Hematopoietic multipotent progenitor cell treated with erythropoietin and hydrocortisone succinate and interleukin-3 and kit ligand, for 15 days (in vitro differentiated cells): ENCODE measurements at regions not wholly inside any gene's neighbourhood (a gene's known extent, or its start where the extent isn't known, plus 50 kb on each side); places are given as distances from the start of the nearest gene placed in this dataset.

Experiments
- DNase-seq: peaks from one replicate; pipeline ENCODE4 v3.0.0-alpha.2; 2015; ENCODE audit warnings: low spot score

- DNase-seq: no peak
Measured at GRCh38 chr9:21670374-21670773, 132.1 kb upstream of the MTAP start.

- no peak for DNase-seq
Measured at GRCh38 chr9:21672140-21672539, 130.3 kb upstream of the MTAP start.

- no peak for DNase-seq
Measured at GRCh38 chr9:21672761-21673160, 129.7 kb upstream of the MTAP start.

- no peak for DNase-seq
Measured at GRCh38 chr9:21674894-21675293, 127.5 kb upstream of the MTAP start.

GRCh38 chr9:21677387-21677786 is 125.0 kb upstream of the MTAP start:
- no peak for DNase-seq

- DNase-seq: no peak
Measured at GRCh38 chr9:21677834-21678233, 124.6 kb upstream of the MTAP start.

GRCh38 chr9:21679432-21679831 is 123.0 kb upstream of the MTAP start:
- DNase-seq: no peak

GRCh38 chr9:21680590-21680989 is 121.8 kb upstream of the MTAP start:
- DNase-seq: no peak

- DNase-seq: no peak
Measured at GRCh38 chr9:21681641-21682040, 120.8 kb upstream of the MTAP start.

- no peak for DNase-seq
Measured at GRCh38 chr9:21682381-21682780, 120.1 kb upstream of the MTAP start.

- no peak for DNase-seq
Measured at GRCh38 chr9:21682981-21683380, 119.5 kb upstream of the MTAP start.

GRCh38 chr9:21683484-21684175 is 118.8 kb upstream of the MTAP start:
- DNase-seq: no peak

- no peak for DNase-seq
Measured at GRCh38 chr9:21684231-21684630, 118.2 kb upstream of the MTAP start.

- no peak for DNase-seq
Measured at GRCh38 chr9:21684831-21685362, 117.5 kb upstream of the MTAP start.

- DNase-seq: no peak
Measured at GRCh38 chr9:21685502-21685901, 116.9 kb upstream of the MTAP start.

GRCh38 chr9:21686738-21687137 is 115.7 kb upstream of the MTAP start:
- DNase-seq: no peak

- no peak for DNase-seq
Measured at GRCh38 chr9:21687351-21687750, 115.1 kb upstream of the MTAP start.

- DNase-seq: no peak
Measured at GRCh38 chr9:21688108-21689102, 114.0 kb upstream of the MTAP start.

GRCh38 chr9:21689854-21690253 is 112.6 kb upstream of the MTAP start:
- no peak for DNase-seq

GRCh38 chr9:21690561-21690960 is 111.9 kb upstream of the MTAP start:
- DNase-seq: no peak

GRCh38 chr9:21692390-21692789 is 110.0 kb upstream of the MTAP start:
- no peak for DNase-seq

- no peak for DNase-seq
Measured at GRCh38 chr9:21694424-21694823, 108.0 kb upstream of the MTAP start.

GRCh38 chr9:21695443-21695842 is 107.0 kb upstream of the MTAP start:
- no peak for DNase-seq
